ENCODE measurements at regions not wholly inside any gene's neighbourhood (a gene's known extent, or its start where the extent isn't known, plus 50 kb on each side); places are given as distances from the start of the nearest gene placed in this dataset.

- TF ChIP-seq, protein P1, sequence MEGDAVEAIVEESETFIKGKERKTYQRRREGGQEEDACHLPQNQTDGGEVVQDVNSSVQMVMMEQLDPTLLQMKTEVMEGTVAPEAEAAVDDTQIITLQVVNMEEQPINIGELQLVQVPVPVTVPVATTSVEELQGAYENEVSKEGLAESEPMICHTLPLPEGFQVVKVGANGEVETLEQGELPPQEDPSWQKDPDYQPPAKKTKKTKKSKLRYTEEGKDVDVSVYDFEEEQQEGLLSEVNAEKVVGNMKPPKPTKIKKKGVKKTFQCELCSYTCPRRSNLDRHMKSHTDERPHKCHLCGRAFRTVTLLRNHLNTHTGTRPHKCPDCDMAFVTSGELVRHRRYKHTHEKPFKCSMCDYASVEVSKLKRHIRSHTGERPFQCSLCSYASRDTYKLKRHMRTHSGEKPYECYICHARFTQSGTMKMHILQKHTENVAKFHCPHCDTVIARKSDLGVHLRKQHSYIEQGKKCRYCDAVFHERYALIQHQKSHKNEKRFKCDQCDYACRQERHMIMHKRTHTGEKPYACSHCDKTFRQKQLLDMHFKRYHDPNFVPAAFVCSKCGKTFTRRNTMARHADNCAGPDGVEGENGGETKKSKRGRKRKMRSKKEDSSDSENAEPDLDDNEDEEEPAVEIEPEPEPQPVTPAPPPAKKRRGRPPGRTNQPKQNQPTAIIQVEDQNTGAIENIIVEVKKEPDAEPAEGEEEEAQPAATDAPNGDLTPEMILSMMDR (IDR thresholded peaks at IDR 0.05; ENCODE audit: poor library complexity), result no peak
- no peak for TF ChIP-seq EZH2 (IDR thresholded peaks at IDR 0.05; ENCODE audit: borderline replicate concordance)
- TF ChIP-seq EZH2phosphoT487 (IDR thresholded peaks at IDR 0.05; ENCODE audit: low read depth, severe bottlenecking, unreplicated experiment), result no peak
These were observed 1540.1 kb upstream of the PCDH10 start for GRCh38 chr4:131609039-131609438.

All from hepatocyte (in vitro differentiated cells).